ENCODE measurements at regions not wholly inside any gene's neighbourhood (a gene's known extent, or its start where the extent isn't known, plus 50 kb on each side); places are given as distances from the start of the nearest gene placed in this dataset.

DNA sequence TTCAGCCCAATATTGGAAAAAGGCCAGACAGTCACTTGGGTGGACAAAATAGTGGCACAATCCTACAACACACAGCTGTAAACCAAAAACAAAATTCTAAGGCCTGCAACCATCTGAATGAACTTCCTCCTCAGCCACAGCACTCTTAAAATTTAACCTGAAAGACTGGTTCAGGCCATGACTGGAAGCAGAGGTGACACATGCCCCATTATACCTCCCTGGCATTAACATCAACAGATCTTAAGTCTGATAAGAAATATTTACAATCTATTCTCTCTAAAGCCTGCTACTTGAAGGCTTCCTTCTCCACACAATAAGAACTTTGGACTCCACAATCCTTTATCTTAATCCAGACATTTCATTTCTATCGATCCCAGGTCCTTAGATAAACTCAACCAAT is 192.4 kb upstream of the LRP1B start:
- Histone ChIP-seq H3K9me3 (ENCODE audit: control insufficient read depth, low read length) (no peaks in the 10 kb centered on the region), H3K4me3 (ENCODE audit: low read depth, low read length) (no peak overlapping the region), H3K4me1 (no peaks in the 10 kb centered on the region), H3K27ac (no peak overlapping the region), H3K27me3 (ENCODE audit: control insufficient read depth, insufficient read depth, low read length) (no peaks in the 10 kb centered on the region), H3K9ac (no peak overlapping the region), H3K4me2 (ENCODE audit: low read length) (no peak overlapping the region), H3K79me2 (no peaks in the 10 kb centered on the region), H2AFZ (no peak overlapping the region), H3K36me3 (ENCODE audit: control insufficient read depth, insufficient read depth, low read length) (no peaks in the 10 kb centered on the region)
- no peak for TF ChIP-seq CTCF (IDR thresholded peaks at IDR 0.05)

GRCh38 chr2:142321706-142322280 is 191.0 kb upstream of the LRP1B start:
- no peak for TF ChIP-seq CTCF (IDR thresholded peaks at IDR 0.05)

GRCh38 chr2:142320067-142320466 is 189.3 kb upstream of the LRP1B start:
- no peak overlapping the region for H2AFZ ChIP-seq
- TF ChIP-seq CTCF (IDR thresholded peaks at IDR 0.05): no peak
- H3K27ac ChIP-seq: no peak overlapping the region

More at GRCh38 chr2:142321706-142322280, 191.0 kb upstream of the LRP1B start:
- Histone ChIP-seq H3K4me3 (ENCODE audit: low read depth, low read length) (no peak overlapping the region), H3K9ac (no peak overlapping the region), H3K9me3 (ENCODE audit: control insufficient read depth, low read length) (no peaks in the 10 kb centered on the region), H2AFZ (no peak overlapping the region), H3K4me2 (ENCODE audit: low read length) (no peak overlapping the region), H3K36me3 (ENCODE audit: control insufficient read depth, insufficient read depth, low read length) (no peaks in the 10 kb centered on the region), H3K79me2 (no peaks in the 10 kb centered on the region), H3K27ac (no peak overlapping the region), H3K27me3 (ENCODE audit: control insufficient read depth, insufficient read depth, low read length) (no peaks in the 10 kb centered on the region), H3K4me1 (no peaks in the 10 kb centered on the region)

DNA sequence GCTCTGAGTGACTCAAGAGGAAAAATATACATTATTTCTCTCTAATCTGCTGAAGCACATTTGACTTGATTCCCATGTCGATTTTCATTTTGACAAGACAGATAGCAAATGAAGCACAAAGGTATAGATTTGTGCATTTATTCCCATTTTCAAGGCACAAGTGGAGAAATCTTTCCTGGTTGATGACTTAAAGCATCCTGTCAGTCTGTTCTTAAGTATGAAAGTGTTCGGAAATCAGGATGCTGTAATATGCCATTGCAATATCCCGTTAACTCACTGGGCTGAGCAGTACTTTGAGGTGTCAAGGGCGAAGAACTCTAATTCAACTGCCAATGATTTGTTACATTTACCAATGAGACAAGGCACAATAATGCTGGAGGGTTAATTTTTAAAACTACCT is 185.2 kb upstream of the LRP1B start:
- Histone ChIP-seq H3K9ac (no peak overlapping the region), H3K36me3 (ENCODE audit: control insufficient read depth, insufficient read depth, low read length) (no peaks in the 10 kb centered on the region), H3K79me2 (no peaks in the 10 kb centered on the region), H3K4me1 (no peaks in the 10 kb centered on the region), H2AFZ (no peak overlapping the region), H3K27me3 (ENCODE audit: control insufficient read depth, insufficient read depth, low read length) (no peaks in the 10 kb centered on the region), H3K4me2 (ENCODE audit: low read length) (no peak overlapping the region), H3K9me3 (ENCODE audit: control insufficient read depth, low read length) (no peaks in the 10 kb centered on the region), H3K27ac (no peak overlapping the region), H3K4me3 (ENCODE audit: low read depth, low read length) (no peak overlapping the region)
- TF ChIP-seq CTCF (IDR thresholded peaks at IDR 0.05): no peak

More at GRCh38 chr2:142320067-142320466, 189.3 kb upstream of the LRP1B start:
- Histone ChIP-seq H3K36me3 (ENCODE audit: control insufficient read depth, insufficient read depth, low read length) (no peaks in the 10 kb centered on the region), H3K27me3 (ENCODE audit: control insufficient read depth, insufficient read depth, low read length) (no peaks in the 10 kb centered on the region), H3K79me2 (no peaks in the 10 kb centered on the region), H3K9ac (no peak overlapping the region), H3K9me3 (ENCODE audit: control insufficient read depth, low read length) (no peaks in the 10 kb centered on the region), H3K4me1 (no peaks in the 10 kb centered on the region), H3K4me2 (ENCODE audit: low read length) (no peak overlapping the region), H3K4me3 (ENCODE audit: low read depth, low read length) (no peak overlapping the region)

DNA sequence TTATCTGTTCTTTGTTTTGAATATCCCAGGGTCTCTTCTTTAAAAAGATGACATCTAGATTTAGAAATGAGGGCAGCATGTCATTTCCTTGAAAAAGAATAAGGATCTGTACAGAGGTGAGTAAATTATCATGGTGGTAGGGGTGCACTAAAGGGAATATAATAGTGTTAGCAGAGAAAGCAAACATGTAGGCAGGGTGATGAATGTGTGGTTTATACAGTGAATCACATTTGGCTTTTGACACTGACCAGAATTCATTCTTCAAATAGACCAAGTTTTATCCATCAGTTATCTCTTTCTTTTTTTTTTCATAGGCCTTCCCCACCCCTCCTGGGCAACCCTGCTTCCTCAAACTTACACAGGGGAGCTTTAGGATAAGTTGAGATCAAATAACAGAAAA is 184.5 kb upstream of the LRP1B start:
- no peak for TF ChIP-seq CTCF (IDR thresholded peaks at IDR 0.05)
- no peak overlapping the region for H3K9ac ChIP-seq
- no peak overlapping the region for H2AFZ ChIP-seq
- no peak overlapping the region for H3K27ac ChIP-seq
- H3K4me2 ChIP-seq (ENCODE audit: low read length): no peak overlapping the region
- H3K4me3 ChIP-seq (ENCODE audit: low read depth, low read length): no peak overlapping the region
- no peaks in the 10 kb centered on the region for H3K27me3 ChIP-seq (ENCODE audit: control insufficient read depth, insufficient read depth, low read length)
- no peaks in the 10 kb centered on the region for H3K9me3 ChIP-seq (ENCODE audit: control insufficient read depth, low read length)
- H3K4me1 ChIP-seq: no peaks in the 10 kb centered on the region
- H3K79me2 ChIP-seq: no peaks in the 10 kb centered on the region
- H3K36me3 ChIP-seq (ENCODE audit: control insufficient read depth, insufficient read depth, low read length): no peaks in the 10 kb centered on the region
